SK-N-SH (cell line): ENCODE measurements at regions not wholly inside any gene's neighbourhood (a gene's known extent, or its start where the extent isn't known, plus 50 kb on each side); places are given as distances from the start of the nearest gene placed in this dataset.

Experiments used
- CTCF ChIA-PET: fragments of 300-600, 350-600 bp; formaldehyde crosslinking; extraction: SDS; loops from one replicate; lab custom pipeline; 2021; lab: Yijun Ruan, JAX
- POLR2A ChIA-PET: fragments of 350-600 bp; sonication (Branson Sonifier 250); formaldehyde crosslinking; extraction: SDS; loops from one replicate; lab custom pipeline; 2020; ENCODE audit warnings: antibody characterized with exemption, inconsistent platforms; lab: Yijun Ruan, JAX
- DNase-seq: peaks from one replicate; pipeline ENCODE4 v3.0.0; 2012
- H2AFZ ChIP-seq: fragments of 200-600 bp; sonication (generic); 2 replicates; pipeline ENCODE4 v1.8.1; 2016; ENCODE audit warnings: antibody characterized with exemption, mild to moderate bottlenecking, low read depth
- H3F3A ChIP-seq: fragments of 200-600 bp; sonication (generic); replicated peaks from 2 replicates; pipeline ENCODE3; 2016; ENCODE audit warnings: antibody characterized with exemption, mild to moderate bottlenecking; ENCODE audit not compliant: insufficient read depth
- H3K27ac ChIP-seq, 2 experiments: fragments of 200-500 bp in 1 of 2; fragments of 200-600 bp in 1 of 2; sonication (Bioruptor generic) in 1 of 2; sonication (generic), shearing (Covaris generic) in 1 of 2; 2 replicates each; pipeline versions ENCODE4 v1.5.1 to v1.6.1; 2014 to 2016; ENCODE audit warnings: low read depth in 2 of 2, inconsistent platforms in 1 of 2, low read length in 1 of 2, mild to moderate bottlenecking in 1 of 2, mixed read lengths in 1 of 2
- H3K27me3 ChIP-seq: fragments of 200-600 bp; sonication (generic), shearing (Covaris generic); 2 replicates; pipeline ENCODE4 v1.6.1; 2016; ENCODE audit warnings: mixed run types; ENCODE audit not compliant: insufficient read depth
- H3K36me3 ChIP-seq, 2 experiments: fragments of 200-500 bp in 1 of 2; fragments of 200-600 bp in 1 of 2; sonication (Bioruptor generic) in 1 of 2; sonication (generic) in 1 of 2; replicated peaks in 1 of 2; 2 replicates each; pipeline versions ENCODE3 to v1.5.1; 2014 to 2016; ENCODE audit warnings: low read length in 1 of 2, mild to moderate bottlenecking in 1 of 2; ENCODE audit not compliant: insufficient read depth in 2 of 2, control insufficient read depth in 1 of 2
- H3K4me1 ChIP-seq, 2 experiments: fragments of 200-500 bp in 1 of 2; fragments of 200-600 bp in 1 of 2; sonication (Bioruptor generic) in 1 of 2; sonication (generic), shearing (Covaris generic) in 1 of 2; 2 replicates each; pipeline versions ENCODE4 v1.5.1 to v1.6.1; 2014 to 2016; ENCODE audit warnings: low read depth in 1 of 2, low read length in 1 of 2, mixed run types in 1 of 2; ENCODE audit not compliant: insufficient read depth in 2 of 2, control insufficient read depth in 1 of 2
- H3K4me2 ChIP-seq: fragments of 200-600 bp; sonication (generic), shearing (Covaris generic); 2 replicates; pipeline ENCODE4 v1.6.1; 2017; ENCODE audit warnings: mixed run types
- H3K4me3 ChIP-seq, 2 experiments: fragments of 200-500 bp in 1 of 2; fragments of 200-600 bp in 1 of 2; sonication (Bioruptor generic) in 1 of 2; sonication (generic), shearing (Covaris generic) in 1 of 2; 2 replicates each; pipeline versions ENCODE4 v1.5.1 to v1.8.1; 2014 to 2016; ENCODE audit warnings: low read depth in 2 of 2, inconsistent platforms in 1 of 2, low read length in 1 of 2, mild to moderate bottlenecking in 1 of 2, mixed read lengths in 1 of 2, moderate library complexity in 1 of 2
- H3K79me2 ChIP-seq: fragments of 200-600 bp; sonication (generic); 2 replicates; pipeline ENCODE4 v1.8.1; 2017; ENCODE audit warnings: mild to moderate bottlenecking; ENCODE audit not compliant: insufficient read depth
- H3K9ac ChIP-seq: fragments of 200-600 bp; sonication (generic); 2 replicates; pipeline ENCODE4 v1.6.1; 2017; ENCODE audit warnings: mixed run types
- H3K9me2 ChIP-seq: fragments of 200-600 bp; sonication (generic); 2 replicates; pipeline ENCODE4 v1.6.1; 2017; ENCODE audit warnings: mixed run types
- H3K9me3 ChIP-seq: fragments of 200-600 bp; sonication (generic); 2 replicates; pipeline ENCODE4 v1.6.1; 2017; ENCODE audit warnings: mixed run types, mild to moderate bottlenecking, moderate library complexity
- H4K20me1 ChIP-seq: fragments of 200-600 bp; sonication (generic); 2 replicates; pipeline ENCODE4 v1.6.1; 2017; ENCODE audit warnings: mild to moderate bottlenecking, mixed run types; ENCODE audit not compliant: insufficient read depth
- CTCF ChIP-seq: fragments of 200-600 bp; sonication (generic); IDR thresholded peaks from 2 replicates; pipeline ENCODE4 v1.6.1; 2017; ENCODE audit warnings: antibody characterized with exemption, mild to moderate bottlenecking, moderate library complexity
- ELF1 ChIP-seq: IDR thresholded peaks from 2 replicates; pipeline ENCODE4 v1.4.0; 2012
- EZH2phosphoT487 ChIP-seq: fragments of 200-600 bp; sonication (generic); IDR thresholded peaks from 2 replicates; pipeline ENCODE4 v1.6.1; 2017; ENCODE audit warnings: low read depth, mixed run types, mild to moderate bottlenecking, antibody characterized with exemption, moderate library complexity, borderline replicate concordance
- FOSL2 ChIP-seq: IDR thresholded peaks from 2 replicates; pipeline ENCODE4 v1.4.0; 2012; ENCODE audit warnings: low read depth, mild to moderate bottlenecking, moderate library complexity, borderline replicate concordance
- JUND ChIP-seq: IDR thresholded peaks from 2 replicates; pipeline ENCODE4 v1.4.0; 2012
- MAX ChIP-seq: IDR thresholded peaks from 2 replicates; pipeline ENCODE4 v1.4.0; 2012; ENCODE audit warnings: low read depth
- MEF2A ChIP-seq: IDR thresholded peaks from 2 replicates; pipeline ENCODE4 v1.4.0; 2012; ENCODE audit warnings: low read depth, borderline replicate concordance
- POLR2AphosphoS5 ChIP-seq: IDR thresholded peaks from 2 replicates; pipeline ENCODE4 v1.6.1; 2012; ENCODE audit warnings: low read depth, low read length
- RCOR1 ChIP-seq: fragments of 150-350 bp; IDR thresholded peaks from 2 replicates; pipeline ENCODE4 v1.6.1; 2017; ENCODE audit warnings: antibody characterized with exemption, low read length
- REST ChIP-seq: IDR thresholded peaks from 2 replicates; pipeline ENCODE4 v1.6.1; 2012; ENCODE audit warnings: mild to moderate bottlenecking, low read depth, low read length, moderate library complexity
- RFX5 ChIP-seq: IDR thresholded peaks from 2 replicates; pipeline ENCODE4 v1.6.1; 2012; ENCODE audit warnings: mild to moderate bottlenecking, improper control_type of control experiment, low read length
- SIN3A ChIP-seq: IDR thresholded peaks from 2 replicates; pipeline ENCODE4 v1.6.1; 2012; ENCODE audit warnings: low read depth, mild to moderate bottlenecking, low read length, moderate library complexity, borderline replicate concordance
- SMC3 ChIP-seq: IDR thresholded peaks from 2 replicates; pipeline ENCODE4 v1.6.1; 2012; ENCODE audit warnings: low read depth, low read length, improper control_type of control experiment
- TCF12 ChIP-seq: IDR thresholded peaks from 2 replicates; pipeline ENCODE4 v1.4.0; 2012
- USF2 ChIP-seq: fragments of 150-350 bp; IDR thresholded peaks from 2 replicates; pipeline ENCODE4 v1.6.1; 2017; ENCODE audit warnings: antibody characterized with exemption, low read length, low read depth, borderline replicate concordance
- WGBS: methylation state at CpG from one replicate; pipeline ENCODE4 v1.1.6; 2017; ENCODE audit warnings: low lambda C conversion rate; 5-methylcytosine and 5-hydroxymethylcytosine counted together

- Histone ChIP-seq H4K20me1 (no peaks in the 10 kb centered on the region), H3K79me2 (no peaks in the 10 kb centered on the region), H3K27me3 (no peaks in the 10 kb centered on the region), H3K4me1 (no peaks in the 10 kb centered on the region; a peak in 1 of 4 replicates), H3K4me2 (no peak overlapping the region), H3K36me3 (no peaks in the 10 kb centered on the region), H3K9ac (no peak overlapping the region), H3K27ac (no peak overlapping the region), H3K4me3 (no peak overlapping the region), H3K9me3 (0 out of 2 replicates have a peak, but pooled peaks cover 6% of the 10 kb centered on the region), H2AFZ (no peak overlapping the region), H3F3A (peaks cover 5% of the 10 kb centered on the region), H3K9me2 (no peaks in the 10 kb centered on the region)
- ChIA-PET POLR2A (no interaction called here), CTCF (no interaction called here)
- peak; percentile 14 for DNase-seq
- WGBS: 84% methylated on average over 6 of the region's 6 CpGs
- no peak for TF ChIP-seq TCF12
- TF ChIP-seq MEF2A: no peak
- TF ChIP-seq JUND: no peak
- TF ChIP-seq FOSL2: no peak
- no peak for TF ChIP-seq ELF1
- TF ChIP-seq RCOR1: no peak
- TF ChIP-seq USF2: no peak
- TF ChIP-seq EZH2phosphoT487: no peak
Measured at GRCh38 chr1:218742467-218743262, 397.5 kb downstream of the TGFB2 start.

- Histone ChIP-seq H3K9me3 (0 out of 2 replicates have a peak, but pooled peaks cover 6% of the 10 kb centered on the region), H3K79me2 (no peaks in the 10 kb centered on the region), H3K9me2 (no peaks in the 10 kb centered on the region), H3K27me3 (no peaks in the 10 kb centered on the region), H3K36me3 (no peaks in the 10 kb centered on the region), H2AFZ (no peak overlapping the region), H3K4me1 (no peaks in the 10 kb centered on the region; a peak in 1 of 4 replicates), H3F3A (peaks cover 14% of the 10 kb centered on the region), H3K4me3 (no peak overlapping the region), H4K20me1 (no peaks in the 10 kb centered on the region), H3K4me2 (no peak overlapping the region), H3K9ac (no peak overlapping the region), H3K27ac (no peak overlapping the region)
- WGBS: 74% methylated on average over 4 of the region's 4 CpGs
- no peak for DNase-seq
- ChIA-PET CTCF (no interaction called here), POLR2A (no interaction called here)
- TF ChIP-seq CTCF (no peak), MAX (no peak), RFX5 (no peak), POLR2AphosphoS5 (no peak), SMC3 (no peak), REST (no peak), FOSL2 (no peak), MEF2A (no peak), SIN3A (no peak)
Measured at GRCh38 chr1:218743861-218744505, 398.8 kb downstream of the TGFB2 start.
